Right renal cortex interstitium (tissue), 3 donors: ENCODE measurements at regions not wholly inside any gene's neighbourhood (a gene's known extent, or its start where the extent isn't known, plus 50 kb on each side); places are given as distances from the start of the nearest gene placed in this dataset.

Experiments used
- DNase-seq, 3 donors: peaks; one replicate each; pipeline ENCODE4 v3.0.0-alpha.2; 2013; ENCODE audit warnings: low read depth in 3 of 3, low spot score in 2 of 3

DNA sequence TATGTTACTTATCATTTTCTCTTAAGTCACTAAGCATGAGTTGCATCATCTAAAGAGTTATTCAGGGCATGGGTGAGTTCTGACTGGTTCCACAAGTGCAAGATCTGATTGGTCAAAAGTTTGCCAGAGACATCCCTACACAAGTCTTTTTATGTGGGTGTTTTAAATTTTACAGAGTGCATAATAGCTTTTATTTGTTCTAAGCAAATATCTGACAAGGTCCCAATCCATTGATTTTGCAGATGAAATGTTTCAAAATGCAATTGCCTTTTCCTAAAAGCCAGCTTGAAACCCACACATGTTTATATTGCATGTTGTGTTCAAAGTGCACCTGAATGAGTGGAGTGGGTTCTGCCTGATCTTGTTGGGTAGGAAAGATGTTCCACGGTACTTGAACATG, 101.7 kb upstream of the PAX6 start:
- DNase-seq: no peak

DNA sequence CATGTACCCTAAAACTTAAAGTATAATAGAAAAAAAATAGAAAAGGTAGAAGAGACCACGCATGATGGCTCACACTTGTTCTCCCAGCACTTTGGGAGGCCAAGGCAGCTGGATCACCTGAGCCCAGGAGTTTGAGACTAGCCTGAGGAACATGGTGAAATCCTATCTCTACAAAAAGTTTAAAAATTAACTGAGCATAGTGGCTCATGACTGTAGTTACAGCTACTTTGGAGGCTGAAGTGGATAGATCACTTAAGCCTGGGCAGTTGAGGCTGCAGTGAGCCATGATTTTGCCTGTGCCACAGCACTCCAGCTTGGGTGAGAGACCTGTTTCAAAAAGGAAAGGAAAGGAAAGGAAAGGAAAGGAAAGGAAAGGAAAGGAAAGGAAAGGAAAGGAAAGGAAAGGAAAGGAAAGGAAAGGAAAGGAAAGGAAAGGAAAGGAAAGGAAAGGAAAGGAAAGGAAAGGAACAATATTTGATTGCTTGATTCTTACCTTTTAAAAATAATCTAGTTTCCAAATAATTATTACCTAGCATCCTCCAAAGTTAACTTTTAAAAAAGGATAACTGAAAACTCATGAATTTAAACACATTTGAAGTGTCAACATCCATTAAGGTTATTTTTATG, 99.9 kb upstream of the PAX6 start:
- DNase-seq: no peak

- DNase-seq: no peak
These were observed 92.3 kb upstream of the PAX6 start for GRCh38 chr11:31903225-31904074.

GRCh38 chr11:31902706-31903105, 91.6 kb upstream of the PAX6 start:
- no peak for DNase-seq

DNA sequence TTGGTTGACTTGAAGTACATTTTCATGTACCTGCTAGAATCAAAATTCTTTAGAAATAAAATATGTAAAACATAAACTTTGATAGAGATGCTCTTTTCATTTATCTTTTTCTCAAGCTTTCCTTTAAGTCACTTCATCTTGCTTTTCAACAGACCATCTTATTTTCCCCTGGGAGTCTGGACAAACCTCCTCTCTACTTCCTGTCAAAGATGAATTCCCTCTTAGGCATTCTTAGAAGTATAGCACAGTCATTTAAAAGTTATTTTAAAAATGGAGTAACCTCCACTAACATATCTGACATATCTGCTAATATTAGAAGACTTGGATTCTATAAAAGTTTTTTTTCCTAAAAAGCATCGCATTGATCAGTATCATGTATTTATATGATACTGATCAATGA, 84.8 kb upstream of the PAX6 start:
- DNase-seq: no peak

GRCh38 chr11:31887180-31887579, 76.1 kb upstream of the PAX6 start:
- DNase-seq: no peak

DNA sequence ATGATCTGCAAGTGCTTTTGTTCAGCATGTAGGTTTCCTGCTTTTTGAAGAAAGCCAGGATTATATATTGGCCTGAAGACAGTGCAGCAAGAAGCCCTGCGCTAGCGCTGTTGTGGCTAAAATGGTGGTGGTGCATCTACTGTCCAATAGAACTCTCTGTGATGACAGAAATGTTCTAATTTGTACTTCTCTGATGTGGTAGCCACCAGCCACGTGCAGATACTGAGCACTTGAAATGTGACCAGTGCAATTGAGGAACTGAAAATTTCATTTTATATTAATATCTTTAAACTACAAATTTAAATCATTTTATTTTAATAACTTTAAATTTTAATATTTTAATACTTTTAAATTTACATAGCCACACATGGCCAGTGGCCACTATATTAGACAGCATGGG, 73.0 kb upstream of the PAX6 start:
- no peak for DNase-seq

DNA sequence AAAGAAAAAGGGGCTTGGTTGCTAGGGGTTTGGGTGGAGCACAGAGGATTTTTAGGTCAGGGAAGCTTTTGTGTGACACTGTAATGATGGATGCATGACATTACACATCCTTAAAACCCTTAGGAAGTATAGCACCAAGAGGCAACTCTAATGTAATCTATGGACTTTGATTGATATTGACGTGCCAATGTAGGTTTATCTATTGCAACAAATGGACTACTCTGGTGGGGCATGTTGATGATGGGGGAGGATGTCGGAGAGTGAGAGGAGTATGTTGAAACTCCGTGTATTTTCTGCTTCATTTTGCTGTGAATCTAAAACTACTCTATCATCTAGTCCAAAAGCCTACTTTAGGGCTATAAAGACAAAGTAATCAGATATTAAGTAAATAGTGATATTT, 72.3 kb upstream of the PAX6 start:
- DNase-seq: no peak

DNA sequence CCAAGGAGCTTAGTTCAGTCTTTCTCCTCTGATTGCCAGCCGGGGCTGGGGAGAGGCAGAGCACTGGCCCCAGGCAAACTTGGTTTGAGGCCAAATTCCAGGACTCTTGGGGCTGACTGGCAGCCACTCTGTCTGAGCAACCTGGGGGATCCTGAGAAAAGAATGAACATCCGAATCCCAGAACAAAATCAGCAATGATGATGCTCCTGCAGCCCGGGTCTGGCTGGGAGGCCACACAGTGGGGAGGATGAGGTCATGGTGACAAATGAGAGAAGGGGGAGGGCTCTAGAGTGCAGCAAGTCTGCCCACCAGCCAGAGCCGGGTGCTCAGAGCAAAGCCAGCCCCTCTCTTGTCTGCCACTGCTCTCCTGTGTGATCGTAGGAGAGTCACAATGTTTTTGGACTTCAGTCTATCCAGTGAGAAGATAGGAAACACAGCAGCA, 71.8 kb upstream of the PAX6 start:
- no peak for DNase-seq

- no peak for DNase-seq
These were observed 70.7 kb upstream of the PAX6 start for GRCh38 chr11:31881825-31882224.

DNA sequence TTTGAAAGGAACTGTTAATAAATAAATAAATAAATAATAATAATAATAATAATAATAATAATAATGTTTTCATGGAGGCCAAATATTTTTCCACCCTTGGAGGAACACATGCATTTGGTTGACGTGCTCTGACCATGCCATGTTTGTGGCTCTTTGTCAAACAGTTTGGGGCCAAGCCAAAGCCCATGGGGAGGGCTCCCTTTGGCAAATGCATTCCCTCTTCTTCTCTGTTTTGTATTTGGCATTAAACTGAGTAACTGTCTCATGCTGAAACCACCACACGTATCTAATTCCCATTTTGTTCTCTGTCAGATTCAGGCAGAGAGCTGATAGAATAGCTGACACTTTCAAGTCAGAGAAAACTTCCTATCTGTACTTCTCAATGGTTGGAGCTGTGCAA, 68.6 kb upstream of the PAX6 start:
- no peak for DNase-seq

DNA sequence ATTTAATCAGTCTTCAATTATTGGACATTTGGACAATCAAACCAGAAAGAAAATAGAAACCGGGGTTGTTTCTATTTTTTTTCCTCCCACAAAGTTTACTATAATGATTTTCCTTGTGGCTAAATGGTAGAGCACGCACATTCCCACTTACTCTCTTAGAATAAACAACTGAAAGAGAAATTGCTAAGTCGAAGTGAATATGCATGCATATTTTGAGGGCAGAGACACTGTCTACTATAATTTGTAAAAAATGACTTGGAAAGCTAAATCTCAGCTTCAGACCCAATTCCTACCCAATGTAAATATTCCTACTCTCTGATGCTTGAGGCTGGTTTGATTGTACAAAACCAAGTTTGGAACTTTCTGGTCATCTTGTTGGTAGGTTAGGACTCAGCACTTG, 66.7 kb upstream of the PAX6 start:
- no peak for DNase-seq

DNA sequence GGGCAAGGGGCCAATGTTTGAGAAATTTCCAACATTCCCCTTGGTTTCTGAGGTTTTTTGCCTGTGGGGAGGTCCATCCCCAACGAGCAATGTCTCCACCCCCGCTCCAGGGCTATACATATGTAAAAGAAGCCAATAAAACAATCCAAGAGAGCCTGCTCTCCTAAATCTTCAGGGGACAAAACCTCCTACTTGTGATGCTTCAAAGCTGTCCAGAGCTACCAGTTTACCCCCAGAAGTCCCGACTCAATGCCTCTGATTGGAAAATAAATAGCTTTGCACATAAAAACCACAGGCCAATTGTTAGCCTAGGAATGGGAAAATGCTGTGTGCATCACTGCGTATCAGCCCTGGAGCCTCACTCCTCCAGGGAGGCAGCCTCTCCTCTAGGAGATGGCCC, 66.0 kb upstream of the PAX6 start:
- DNase-seq: no peak

GRCh38 chr11:31875866-31876560, 64.9 kb upstream of the PAX6 start:
- DNase-seq: no peak

DNA sequence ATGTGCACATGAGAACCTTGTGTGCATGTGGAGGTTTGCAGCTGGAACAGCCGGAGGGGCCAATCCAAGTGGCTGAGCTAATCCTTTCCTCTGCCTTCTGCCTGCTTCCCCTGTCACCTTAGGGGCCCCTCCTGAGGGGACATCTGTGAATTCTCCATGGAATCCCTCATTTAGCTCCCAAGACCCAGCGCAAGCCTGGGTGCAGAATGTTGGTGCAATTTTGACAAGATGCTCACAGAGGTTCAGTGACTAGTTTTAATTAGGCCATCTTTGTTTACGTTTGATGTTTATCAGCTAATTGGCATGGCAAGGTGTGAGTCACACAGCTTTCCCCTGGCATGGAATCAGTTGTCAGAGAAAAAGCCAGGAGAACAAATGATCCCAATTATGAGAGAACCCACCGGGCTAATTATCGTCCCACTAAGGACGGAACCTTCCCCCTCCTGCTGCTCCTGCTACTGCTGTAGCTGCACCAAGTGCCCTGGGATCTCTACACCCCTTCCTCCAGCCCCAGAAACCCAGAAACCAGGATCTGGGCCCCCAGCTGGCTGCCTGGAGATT, 63.6 kb upstream of the PAX6 start:
- no peak for DNase-seq

- no peak for DNase-seq
These were observed 62.0 kb upstream of the PAX6 start for GRCh38 chr11:31873124-31873523.

- no peak for DNase-seq
These were observed 60.9 kb upstream of the PAX6 start for GRCh38 chr11:31872076-31872443.

DNA sequence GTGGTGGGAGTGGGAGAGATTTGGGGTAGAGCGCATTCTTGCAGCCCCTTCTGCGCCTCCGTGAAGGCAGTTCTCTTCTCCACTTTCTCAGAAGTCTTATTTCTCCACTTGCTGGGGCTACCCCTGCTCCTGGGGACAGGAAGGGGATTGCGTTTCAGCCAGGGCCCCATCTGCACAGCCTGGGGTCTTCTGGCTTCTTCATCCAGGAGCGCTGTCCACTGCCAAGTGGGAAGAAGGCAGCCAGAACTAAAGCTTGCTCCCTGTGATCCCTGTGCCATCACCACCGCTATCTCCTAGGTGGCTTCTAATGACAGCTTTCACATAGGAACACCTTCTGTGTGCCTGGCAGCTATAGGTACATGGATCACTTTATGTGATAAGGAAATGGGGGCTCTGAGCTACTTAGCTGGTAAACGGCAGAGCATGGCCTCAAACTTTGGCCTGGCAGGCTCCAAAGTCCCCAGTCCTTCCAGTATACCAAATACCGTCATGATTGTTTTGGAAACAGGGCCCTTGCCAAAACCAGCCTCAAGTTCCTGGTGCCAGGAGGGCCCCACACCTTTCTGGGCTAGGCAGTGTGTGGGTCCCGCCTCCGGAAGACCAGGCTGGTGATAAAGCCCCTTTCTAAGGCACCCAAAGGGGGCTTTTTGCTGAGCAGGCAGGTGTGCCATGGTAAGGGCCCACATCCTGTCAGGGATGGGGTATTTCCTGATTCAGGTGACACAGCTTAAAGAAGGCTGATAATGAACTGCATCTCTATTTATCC, 60.4 kb upstream of the PAX6 start:
- DNase-seq: no peak

DNA sequence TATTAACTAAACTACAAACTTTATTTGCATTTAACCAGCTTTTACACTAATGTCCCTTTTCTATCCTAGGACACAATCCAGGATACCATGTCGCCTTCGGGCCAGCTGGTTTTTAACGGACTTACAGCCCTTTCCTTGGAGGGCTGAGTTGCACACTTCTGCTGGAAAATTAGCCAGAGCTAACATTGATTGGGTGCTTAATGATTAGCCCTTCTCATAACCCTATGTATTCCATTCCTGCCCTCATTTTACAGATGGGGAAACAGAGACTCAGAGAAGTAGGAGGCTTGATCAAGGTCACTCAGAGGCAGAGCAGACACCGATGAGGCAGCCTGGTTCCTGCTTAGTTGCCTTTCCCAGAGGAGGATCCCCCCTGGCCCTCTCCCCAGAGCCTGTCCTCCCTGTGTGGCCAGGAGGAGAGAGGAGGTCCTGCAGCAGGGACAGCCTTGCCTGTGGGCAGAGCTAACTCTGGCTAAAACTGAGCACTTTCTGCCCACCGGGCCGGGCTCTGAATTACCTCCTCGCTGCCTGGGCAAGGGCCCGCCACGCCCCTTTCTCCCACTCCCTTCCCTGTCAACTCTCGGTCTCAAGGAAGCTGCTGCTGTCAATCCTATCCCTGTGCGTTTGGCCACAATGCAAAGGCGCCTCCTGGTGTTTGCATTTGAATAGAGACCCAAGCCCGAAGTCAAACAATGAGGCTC, 59.6 kb upstream of the PAX6 start:
- DNase-seq: peak; percentile 12 to 44 (median 27)

- DNase-seq: no peak
These were observed 58.9 kb upstream of the PAX6 start for GRCh38 chr11:31869986-31870385.
